Epithelial cell of proximal tubule (primary cell): ENCODE measurements at regions not wholly inside any gene's neighbourhood (a gene's known extent, or its start where the extent isn't known, plus 50 kb on each side); places are given as distances from the start of the nearest gene placed in this dataset.

Source experiments
- DNase-seq: peaks from one replicate; pipeline ENCODE4 v3.0.0-alpha.2; 2011; ENCODE audit warnings: low read depth
- H3K4me3 ChIP-seq: 2 replicates; pipeline ENCODE4 v1.5.1; 2011; ENCODE audit warnings: low read depth, mild to moderate bottlenecking, low read length
- CTCF ChIP-seq: conservative IDR thresholded peaks from 2 replicates; pipeline ENCODE4 v1.5.1; 2012; ENCODE audit warnings: low read depth, mild to moderate bottlenecking, low read length

- TF ChIP-seq CTCF = no peak
- no peak for DNase-seq
- no peak overlapping the region for H3K4me3 ChIP-seq
Measured at GRCh38 chr22:26801449-26801848, 144.1 kb downstream of the MIAT start.

- TF ChIP-seq CTCF = no peak
Measured at GRCh38 chr22:26804315-26804714, 146.9 kb downstream of the MIAT start.

GRCh38 chr22:26804911-26805539 is 147.6 kb downstream of the MIAT start:
- DNase-seq = no peak
- no peak overlapping the region for H3K4me3 ChIP-seq
- no peak for TF ChIP-seq CTCF

More at GRCh38 chr22:26804315-26804714, 146.9 kb downstream of the MIAT start:
- no peak overlapping the region for H3K4me3 ChIP-seq
- DNase-seq = no peak

- H3K4me3 ChIP-seq = no peak overlapping the region
- no peak for TF ChIP-seq CTCF
Measured at GRCh38 chr22:26806445-26807175, 149.2 kb downstream of the MIAT start.

GRCh38 chr22:26811647-26811992 is 154.2 kb downstream of the MIAT start:
- no peak for DNase-seq
- TF ChIP-seq CTCF = no peak
- no peak overlapping the region for H3K4me3 ChIP-seq

More at GRCh38 chr22:26806445-26807175, 149.2 kb downstream of the MIAT start:
- DNase-seq = no peak

- DNase-seq = no peak
- H3K4me3 ChIP-seq = no peak overlapping the region
- no peak for TF ChIP-seq CTCF
Measured at GRCh38 chr22:26812731-26813130, 155.3 kb downstream of the MIAT start.

GRCh38 chr22:26816726-26817125 is 159.3 kb downstream of the MIAT start:
- no peak for DNase-seq
- H3K4me3 ChIP-seq = no peak overlapping the region
- TF ChIP-seq CTCF = no peak
